SK-N-SH (cell line): ENCODE measurements at regions not wholly inside any gene's neighbourhood (a gene's known extent, or its start where the extent isn't known, plus 50 kb on each side); places are given as distances from the start of the nearest gene placed in this dataset.

ENCODE experiments used
- CTCF ChIA-PET: fragments of 300-600, 350-600 bp; formaldehyde crosslinking; extraction: SDS; loops from one replicate; lab custom pipeline; 2021; lab: Yijun Ruan, JAX
- POLR2A ChIA-PET: fragments of 350-600 bp; sonication (Branson Sonifier 250); formaldehyde crosslinking; extraction: SDS; loops from one replicate; lab custom pipeline; 2020; ENCODE audit warnings: antibody characterized with exemption, inconsistent platforms; lab: Yijun Ruan, JAX
- DNase-seq: peaks from one replicate; pipeline ENCODE4 v3.0.0; 2012
- H2AFZ ChIP-seq: fragments of 200-600 bp; sonication (generic); 2 replicates; pipeline ENCODE4 v1.8.1; 2016; ENCODE audit warnings: antibody characterized with exemption, mild to moderate bottlenecking, low read depth
- H3F3A ChIP-seq: fragments of 200-600 bp; sonication (generic); replicated peaks from 2 replicates; pipeline ENCODE3; 2016; ENCODE audit warnings: antibody characterized with exemption, mild to moderate bottlenecking; ENCODE audit not compliant: insufficient read depth
- H3K27ac ChIP-seq, 2 experiments: fragments of 200-500 bp in 1 of 2; fragments of 200-600 bp in 1 of 2; sonication (Bioruptor generic) in 1 of 2; sonication (generic), shearing (Covaris generic) in 1 of 2; 2 replicates each; pipeline versions ENCODE4 v1.5.1 to v1.6.1; 2014 to 2016; ENCODE audit warnings: low read depth in 2 of 2, inconsistent platforms in 1 of 2, low read length in 1 of 2, mild to moderate bottlenecking in 1 of 2, mixed read lengths in 1 of 2
- H3K27me3 ChIP-seq: fragments of 200-600 bp; sonication (generic), shearing (Covaris generic); 2 replicates; pipeline ENCODE4 v1.6.1; 2016; ENCODE audit warnings: mixed run types; ENCODE audit not compliant: insufficient read depth
- H3K36me3 ChIP-seq, 2 experiments: fragments of 200-500 bp in 1 of 2; fragments of 200-600 bp in 1 of 2; sonication (Bioruptor generic) in 1 of 2; sonication (generic) in 1 of 2; replicated peaks in 1 of 2; 2 replicates each; pipeline versions ENCODE3 to v1.5.1; 2014 to 2016; ENCODE audit warnings: low read length in 1 of 2, mild to moderate bottlenecking in 1 of 2; ENCODE audit not compliant: insufficient read depth in 2 of 2, control insufficient read depth in 1 of 2
- H3K4me1 ChIP-seq, 2 experiments: fragments of 200-500 bp in 1 of 2; fragments of 200-600 bp in 1 of 2; sonication (Bioruptor generic) in 1 of 2; sonication (generic), shearing (Covaris generic) in 1 of 2; 2 replicates each; pipeline versions ENCODE4 v1.5.1 to v1.6.1; 2014 to 2016; ENCODE audit warnings: low read depth in 1 of 2, low read length in 1 of 2, mixed run types in 1 of 2; ENCODE audit not compliant: insufficient read depth in 2 of 2, control insufficient read depth in 1 of 2
- H3K4me2 ChIP-seq: fragments of 200-600 bp; sonication (generic), shearing (Covaris generic); 2 replicates; pipeline ENCODE4 v1.6.1; 2017; ENCODE audit warnings: mixed run types
- H3K4me3 ChIP-seq, 2 experiments: fragments of 200-500 bp in 1 of 2; fragments of 200-600 bp in 1 of 2; sonication (Bioruptor generic) in 1 of 2; sonication (generic), shearing (Covaris generic) in 1 of 2; 2 replicates each; pipeline versions ENCODE4 v1.5.1 to v1.8.1; 2014 to 2016; ENCODE audit warnings: low read depth in 2 of 2, inconsistent platforms in 1 of 2, low read length in 1 of 2, mild to moderate bottlenecking in 1 of 2, mixed read lengths in 1 of 2, moderate library complexity in 1 of 2
- H3K79me2 ChIP-seq: fragments of 200-600 bp; sonication (generic); 2 replicates; pipeline ENCODE4 v1.8.1; 2017; ENCODE audit warnings: mild to moderate bottlenecking; ENCODE audit not compliant: insufficient read depth
- H3K9ac ChIP-seq: fragments of 200-600 bp; sonication (generic); 2 replicates; pipeline ENCODE4 v1.6.1; 2017; ENCODE audit warnings: mixed run types
- H3K9me2 ChIP-seq: fragments of 200-600 bp; sonication (generic); 2 replicates; pipeline ENCODE4 v1.6.1; 2017; ENCODE audit warnings: mixed run types
- H3K9me3 ChIP-seq: fragments of 200-600 bp; sonication (generic); 2 replicates; pipeline ENCODE4 v1.6.1; 2017; ENCODE audit warnings: mixed run types, mild to moderate bottlenecking, moderate library complexity
- H4K20me1 ChIP-seq: fragments of 200-600 bp; sonication (generic); 2 replicates; pipeline ENCODE4 v1.6.1; 2017; ENCODE audit warnings: mild to moderate bottlenecking, mixed run types; ENCODE audit not compliant: insufficient read depth
- EP300 ChIP-seq, 2 experiments: IDR thresholded peaks; 2 replicates each; pipeline versions ENCODE4 v1.4.0 to v1.6.1; 2012; ENCODE audit warnings: borderline replicate concordance in 1 of 2, low read depth in 1 of 2, low read length in 1 of 2
- EZH2phosphoT487 ChIP-seq: fragments of 200-600 bp; sonication (generic); IDR thresholded peaks from 2 replicates; pipeline ENCODE4 v1.6.1; 2017; ENCODE audit warnings: low read depth, mixed run types, mild to moderate bottlenecking, antibody characterized with exemption, moderate library complexity, borderline replicate concordance
- FOSL2 ChIP-seq: IDR thresholded peaks from 2 replicates; pipeline ENCODE4 v1.4.0; 2012; ENCODE audit warnings: low read depth, mild to moderate bottlenecking, moderate library complexity, borderline replicate concordance
- GATA2 ChIP-seq: sonication (generic); formaldehyde crosslinking; IDR thresholded peaks from 2 replicates; pipeline ENCODE4 v1.5.0; 2020; ENCODE audit warnings: mild to moderate bottlenecking, missing genetic modification reagents
- IRF3 ChIP-seq: fragments of 150-350 bp; IDR thresholded peaks from 2 replicates; pipeline ENCODE4 v1.6.1; 2016; ENCODE audit warnings: mild to moderate bottlenecking, low read depth, low read length
- MEF2A ChIP-seq: IDR thresholded peaks from 2 replicates; pipeline ENCODE4 v1.4.0; 2012; ENCODE audit warnings: low read depth, borderline replicate concordance
- NFIC ChIP-seq: IDR thresholded peaks from 2 replicates; pipeline ENCODE4 v1.4.0; 2012; ENCODE audit warnings: borderline replicate concordance
- POLR2AphosphoS5 ChIP-seq: IDR thresholded peaks from 2 replicates; pipeline ENCODE4 v1.6.1; 2012; ENCODE audit warnings: low read depth, low read length
- REST ChIP-seq: IDR thresholded peaks from 2 replicates; pipeline ENCODE4 v1.6.1; 2012; ENCODE audit warnings: mild to moderate bottlenecking, low read depth, low read length, moderate library complexity
- RXRA ChIP-seq: IDR thresholded peaks from 2 replicates; pipeline ENCODE4 v1.4.0; 2012; ENCODE audit warnings: low read depth, mild to moderate bottlenecking, borderline replicate concordance
- SIN3A ChIP-seq: IDR thresholded peaks from 2 replicates; pipeline ENCODE4 v1.6.1; 2012; ENCODE audit warnings: low read depth, mild to moderate bottlenecking, low read length, moderate library complexity, borderline replicate concordance
- TCF12 ChIP-seq: IDR thresholded peaks from 2 replicates; pipeline ENCODE4 v1.4.0; 2012
- USF1 ChIP-seq: IDR thresholded peaks from 2 replicates; pipeline ENCODE4 v1.4.0; 2012; ENCODE audit warnings: low read depth, borderline replicate concordance
- ZBTB33 ChIP-seq: IDR thresholded peaks from 2 replicates; pipeline ENCODE4 v1.4.0; 2012; ENCODE audit warnings: low read depth, borderline replicate concordance
- WGBS: methylation state at CpG from one replicate; pipeline ENCODE4 v1.1.6; 2017; ENCODE audit warnings: low lambda C conversion rate; 5-methylcytosine and 5-hydroxymethylcytosine counted together
- TF ChIP-seq, protein P1 (sequence below): fragments of 150-350 bp; IDR thresholded peaks from 2 replicates; pipeline ENCODE4 v1.6.1; 2017; ENCODE audit warnings: antibody characterized with exemption, low read length, low read depth, borderline replicate concordance

- Histone ChIP-seq H4K20me1 (no peaks in the 10 kb centered on the region), H3K27me3 (no peaks in the 10 kb centered on the region), H3K9me2 (no peaks in the 10 kb centered on the region), H3F3A (no peaks in the 10 kb centered on the region), H3K9ac (no peak overlapping the region), H3K9me3 (no peaks in the 10 kb centered on the region), H3K4me3 (no peak overlapping the region), H2AFZ (no peak overlapping the region), H3K36me3 (no peaks in the 10 kb centered on the region), H3K4me1 (no peaks in the 10 kb centered on the region), H3K27ac (no peak overlapping the region), H3K4me2 (no peak overlapping the region), H3K79me2 (no peaks in the 10 kb centered on the region)
- POLR2A ChIA-PET: no interaction called here
- 5% methylated on average over 5 of the region's 5 CpGs for WGBS
- DNase-seq: no peak
- CTCF ChIA-PET: no interaction called here
- TF ChIP-seq RXRA: no peak
- TF ChIP-seq POLR2AphosphoS5: no peak
- no peak for TF ChIP-seq IRF3
- no peak for TF ChIP-seq SIN3A
- TF ChIP-seq FOSL2: no peak
- no peak for TF ChIP-seq NFIC
- TF ChIP-seq GATA2 (CRISPR knock-in tag): no peak
- TF ChIP-seq EP300 (IDR thresholded peaks at IDR 0.05; ENCODE audit: borderline replicate concordance in 1 of 2, low read depth in 1 of 2, low read length in 1 of 2): no peak
- no peak for TF ChIP-seq REST
- no peak for TF ChIP-seq EZH2phosphoT487
- TF ChIP-seq USF1: no peak
- TF ChIP-seq, protein P1, sequence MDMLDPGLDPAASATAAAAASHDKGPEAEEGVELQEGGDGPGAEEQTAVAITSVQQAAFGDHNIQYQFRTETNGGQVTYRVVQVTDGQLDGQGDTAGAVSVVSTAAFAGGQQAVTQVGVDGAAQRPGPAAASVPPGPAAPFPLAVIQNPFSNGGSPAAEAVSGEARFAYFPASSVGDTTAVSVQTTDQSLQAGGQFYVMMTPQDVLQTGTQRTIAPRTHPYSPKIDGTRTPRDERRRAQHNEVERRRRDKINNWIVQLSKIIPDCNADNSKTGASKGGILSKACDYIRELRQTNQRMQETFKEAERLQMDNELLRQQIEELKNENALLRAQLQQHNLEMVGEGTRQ: no peak
- TF ChIP-seq MEF2A: no peak
- no peak for TF ChIP-seq TCF12
- TF ChIP-seq ZBTB33: no peak
These were observed 107.4 kb downstream of the PERP start for GRCh38 chr6:137999815-138000214.
